PC-9 (cell line): ENCODE measurements at regions not wholly inside any gene's neighbourhood (a gene's known extent, or its start where the extent isn't known, plus 50 kb on each side); places are given as distances from the start of the nearest gene placed in this dataset.

ENCODE experiments used
- CTCF ChIP-seq: fragments of 200-600 bp; sonication (generic); conservative IDR thresholded peaks from 2 replicates; pipeline ENCODE4 v1.6.1; 2017; ENCODE audit warnings: mixed run types, antibody characterized with exemption, mild to moderate bottlenecking, moderate library complexity
- EZH2 ChIP-seq: fragments of 200-600 bp; sonication (generic); IDR thresholded peaks from 2 replicates; pipeline ENCODE4 v1.8.0; 2017; ENCODE audit warnings: antibody characterized with exemption, low read depth

- no peak for TF ChIP-seq CTCF
- TF ChIP-seq EZH2 = no peak
Observed at GRCh38 chrX:123084797-123085196, 99.3 kb upstream of the GRIA3 start.
